ENCODE measurements at regions not wholly inside any gene's neighbourhood (a gene's known extent, or its start where the extent isn't known, plus 50 kb on each side); places are given as distances from the start of the nearest gene placed in this dataset.

DNA sequence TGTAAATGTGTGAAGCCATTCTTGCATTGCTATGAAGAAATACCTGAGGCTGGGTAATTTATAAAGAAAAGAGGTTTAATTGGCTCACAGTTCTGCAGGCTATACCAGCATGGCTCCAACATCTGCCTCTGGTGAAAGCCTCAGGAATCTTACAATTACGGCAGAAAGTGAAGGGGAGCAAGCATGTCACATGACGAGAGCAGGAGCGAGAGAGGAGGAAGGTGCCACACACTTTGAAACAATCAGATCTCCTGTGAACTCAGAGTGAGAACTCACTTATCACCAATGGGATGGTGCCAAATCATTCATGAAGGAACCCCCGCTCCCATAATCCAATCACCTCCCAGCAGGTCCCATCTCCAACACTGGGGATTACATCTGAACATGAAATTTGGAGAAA, 213.6 kb upstream of the TSC22D2 start (continued):
- TF ChIP-seq, protein P1, sequence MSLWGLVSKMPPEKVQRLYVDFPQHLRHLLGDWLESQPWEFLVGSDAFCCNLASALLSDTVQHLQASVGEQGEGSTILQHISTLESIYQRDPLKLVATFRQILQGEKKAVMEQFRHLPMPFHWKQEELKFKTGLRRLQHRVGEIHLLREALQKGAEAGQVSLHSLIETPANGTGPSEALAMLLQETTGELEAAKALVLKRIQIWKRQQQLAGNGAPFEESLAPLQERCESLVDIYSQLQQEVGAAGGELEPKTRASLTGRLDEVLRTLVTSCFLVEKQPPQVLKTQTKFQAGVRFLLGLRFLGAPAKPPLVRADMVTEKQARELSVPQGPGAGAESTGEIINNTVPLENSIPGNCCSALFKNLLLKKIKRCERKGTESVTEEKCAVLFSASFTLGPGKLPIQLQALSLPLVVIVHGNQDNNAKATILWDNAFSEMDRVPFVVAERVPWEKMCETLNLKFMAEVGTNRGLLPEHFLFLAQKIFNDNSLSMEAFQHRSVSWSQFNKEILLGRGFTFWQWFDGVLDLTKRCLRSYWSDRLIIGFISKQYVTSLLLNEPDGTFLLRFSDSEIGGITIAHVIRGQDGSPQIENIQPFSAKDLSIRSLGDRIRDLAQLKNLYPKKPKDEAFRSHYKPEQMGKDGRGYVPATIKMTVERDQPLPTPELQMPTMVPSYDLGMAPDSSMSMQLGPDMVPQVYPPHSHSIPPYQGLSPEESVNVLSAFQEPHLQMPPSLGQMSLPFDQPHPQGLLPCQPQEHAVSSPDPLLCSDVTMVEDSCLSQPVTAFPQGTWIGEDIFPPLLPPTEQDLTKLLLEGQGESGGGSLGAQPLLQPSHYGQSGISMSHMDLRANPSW (CRISPR knock-in tag; conservative IDR thresholded peaks at IDR 0.05; ENCODE audit: low read depth): no peak
- TF ChIP-seq, protein P2, sequence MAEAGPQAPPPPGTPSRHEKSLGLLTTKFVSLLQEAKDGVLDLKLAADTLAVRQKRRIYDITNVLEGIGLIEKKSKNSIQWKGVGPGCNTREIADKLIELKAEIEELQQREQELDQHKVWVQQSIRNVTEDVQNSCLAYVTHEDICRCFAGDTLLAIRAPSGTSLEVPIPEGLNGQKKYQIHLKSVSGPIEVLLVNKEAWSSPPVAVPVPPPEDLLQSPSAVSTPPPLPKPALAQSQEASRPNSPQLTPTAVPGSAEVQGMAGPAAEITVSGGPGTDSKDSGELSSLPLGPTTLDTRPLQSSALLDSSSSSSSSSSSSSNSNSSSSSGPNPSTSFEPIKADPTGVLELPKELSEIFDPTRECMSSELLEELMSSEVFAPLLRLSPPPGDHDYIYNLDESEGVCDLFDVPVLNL (CRISPR knock-in tag; IDR thresholded peaks at IDR 0.05; ENCODE audit: borderline replicate concordance, low read depth): no peak
- TF ChIP-seq ATF1 (CRISPR knock-in tag; IDR thresholded peaks at IDR 0.05) (no peak), CREB1 (CRISPR knock-in tag; IDR thresholded peaks at IDR 0.05) (no peak)

DNA sequence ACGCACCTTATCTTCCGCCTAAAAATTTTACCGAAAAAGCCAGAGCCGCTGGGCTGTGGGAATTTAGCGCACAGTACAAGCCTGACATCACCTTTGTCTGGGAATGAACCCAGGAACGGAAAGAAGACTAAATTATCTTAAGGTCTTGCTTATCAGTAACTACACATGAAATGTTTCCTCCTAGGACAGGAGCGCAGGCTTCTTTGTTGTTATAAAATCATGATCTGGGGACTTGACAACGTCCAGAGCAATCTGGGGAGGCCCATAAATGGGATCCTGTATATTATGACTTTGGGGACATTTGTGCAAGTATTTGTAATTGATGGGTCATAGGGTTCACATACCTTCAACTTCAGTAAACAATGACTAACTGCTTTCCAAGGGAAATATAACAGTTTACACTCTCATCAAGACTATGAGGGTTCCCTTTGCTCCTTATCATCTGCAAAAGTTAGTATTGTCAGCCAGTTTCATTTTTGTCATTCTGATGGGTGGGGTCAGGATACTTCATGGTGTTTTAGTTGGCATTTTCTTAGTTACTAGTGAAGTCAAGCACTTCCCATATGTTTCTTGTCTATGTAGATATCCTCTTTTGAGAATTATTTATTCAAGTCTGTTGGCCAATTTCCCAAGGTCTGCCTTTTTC, 213.9 kb upstream of the PFN2 start:
- DNase-seq (ENCODE audit: low spot score): no peak
- ChIA-PET CTCF (interaction anchor here (0.6 to 2.1 kb wide), 52 partner anchors 10 to 419 kb away, joined by 3 to 38 read pairs (median 4); partner anchors contain the start of genes PFN2 and TSC22D2), POLR2A (interaction anchor here (0.8 to 1.1 kb wide), 3 partner anchors 54 to 220 kb away, joined by 3 read pairs; partner anchors contain the start of gene PFN2)
- Mint-ChIP-seq H3K9me3 (peaks cover 27% of the 10 kb centered on the region), H3K27me3 (ENCODE audit: low read depth) (no peaks in the 10 kb centered on the region), H3K27ac (no peak overlapping the region), H3K36me3 (peaks cover 14% of the 10 kb centered on the region), H3K4me3 (no peak overlapping the region), H3K4me1 (peaks cover 3% of the 10 kb centered on the region)
- no peak for ATAC-seq
- no peak for TF ChIP-seq CREB1 (CRISPR knock-in tag; IDR thresholded peaks at IDR 0.05)
- TF ChIP-seq, protein P3, sequence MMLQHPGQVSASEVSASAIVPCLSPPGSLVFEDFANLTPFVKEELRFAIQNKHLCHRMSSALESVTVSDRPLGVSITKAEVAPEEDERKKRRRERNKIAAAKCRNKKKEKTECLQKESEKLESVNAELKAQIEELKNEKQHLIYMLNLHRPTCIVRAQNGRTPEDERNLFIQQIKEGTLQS (CRISPR knock-in tag; conservative IDR thresholded peaks at IDR 0.05): no peak
- TF ChIP-seq, protein P4, sequence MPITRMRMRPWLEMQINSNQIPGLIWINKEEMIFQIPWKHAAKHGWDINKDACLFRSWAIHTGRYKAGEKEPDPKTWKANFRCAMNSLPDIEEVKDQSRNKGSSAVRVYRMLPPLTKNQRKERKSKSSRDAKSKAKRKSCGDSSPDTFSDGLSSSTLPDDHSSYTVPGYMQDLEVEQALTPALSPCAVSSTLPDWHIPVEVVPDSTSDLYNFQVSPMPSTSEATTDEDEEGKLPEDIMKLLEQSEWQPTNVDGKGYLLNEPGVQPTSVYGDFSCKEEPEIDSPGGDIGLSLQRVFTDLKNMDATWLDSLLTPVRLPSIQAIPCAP (CRISPR knock-in tag; IDR thresholded peaks at IDR 0.05): no peak
- TF ChIP-seq ZNF423 (CRISPR knock-in tag; IDR thresholded peaks at IDR 0.05): no peak
- TF ChIP-seq KAT7 (CRISPR knock-in tag; IDR thresholded peaks at IDR 0.05; ENCODE audit: borderline replicate concordance): no peak
- TF ChIP-seq, protein P5, sequence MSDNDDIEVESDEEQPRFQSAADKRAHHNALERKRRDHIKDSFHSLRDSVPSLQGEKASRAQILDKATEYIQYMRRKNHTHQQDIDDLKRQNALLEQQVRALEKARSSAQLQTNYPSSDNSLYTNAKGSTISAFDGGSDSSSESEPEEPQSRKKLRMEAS (CRISPR knock-in tag; IDR thresholded peaks at IDR 0.05): no peak
- TF ChIP-seq, protein P6, sequence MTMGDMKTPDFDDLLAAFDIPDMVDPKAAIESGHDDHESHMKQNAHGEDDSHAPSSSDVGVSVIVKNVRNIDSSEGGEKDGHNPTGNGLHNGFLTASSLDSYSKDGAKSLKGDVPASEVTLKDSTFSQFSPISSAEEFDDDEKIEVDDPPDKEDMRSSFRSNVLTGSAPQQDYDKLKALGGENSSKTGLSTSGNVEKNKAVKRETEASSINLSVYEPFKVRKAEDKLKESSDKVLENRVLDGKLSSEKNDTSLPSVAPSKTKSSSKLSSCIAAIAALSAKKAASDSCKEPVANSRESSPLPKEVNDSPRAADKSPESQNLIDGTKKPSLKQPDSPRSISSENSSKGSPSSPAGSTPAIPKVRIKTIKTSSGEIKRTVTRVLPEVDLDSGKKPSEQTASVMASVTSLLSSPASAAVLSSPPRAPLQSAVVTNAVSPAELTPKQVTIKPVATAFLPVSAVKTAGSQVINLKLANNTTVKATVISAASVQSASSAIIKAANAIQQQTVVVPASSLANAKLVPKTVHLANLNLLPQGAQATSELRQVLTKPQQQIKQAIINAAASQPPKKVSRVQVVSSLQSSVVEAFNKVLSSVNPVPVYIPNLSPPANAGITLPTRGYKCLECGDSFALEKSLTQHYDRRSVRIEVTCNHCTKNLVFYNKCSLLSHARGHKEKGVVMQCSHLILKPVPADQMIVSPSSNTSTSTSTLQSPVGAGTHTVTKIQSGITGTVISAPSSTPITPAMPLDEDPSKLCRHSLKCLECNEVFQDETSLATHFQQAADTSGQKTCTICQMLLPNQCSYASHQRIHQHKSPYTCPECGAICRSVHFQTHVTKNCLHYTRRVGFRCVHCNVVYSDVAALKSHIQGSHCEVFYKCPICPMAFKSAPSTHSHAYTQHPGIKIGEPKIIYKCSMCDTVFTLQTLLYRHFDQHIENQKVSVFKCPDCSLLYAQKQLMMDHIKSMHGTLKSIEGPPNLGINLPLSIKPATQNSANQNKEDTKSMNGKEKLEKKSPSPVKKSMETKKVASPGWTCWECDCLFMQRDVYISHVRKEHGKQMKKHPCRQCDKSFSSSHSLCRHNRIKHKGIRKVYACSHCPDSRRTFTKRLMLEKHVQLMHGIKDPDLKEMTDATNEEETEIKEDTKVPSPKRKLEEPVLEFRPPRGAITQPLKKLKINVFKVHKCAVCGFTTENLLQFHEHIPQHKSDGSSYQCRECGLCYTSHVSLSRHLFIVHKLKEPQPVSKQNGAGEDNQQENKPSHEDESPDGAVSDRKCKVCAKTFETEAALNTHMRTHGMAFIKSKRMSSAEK (CRISPR knock-in tag; IDR thresholded peaks at IDR 0.05; ENCODE audit: borderline replicate concordance): no peak
- TF ChIP-seq JAZF1 (CRISPR knock-in tag; IDR thresholded peaks at IDR 0.05): no peak
- TF ChIP-seq GABPB1 (CRISPR knock-in tag; IDR thresholded peaks at IDR 0.05): no peak
- TF ChIP-seq SMAD3 (CRISPR knock-in tag; IDR thresholded peaks at IDR 0.05; ENCODE audit: borderline replicate concordance): no peak
- TF ChIP-seq, protein P7, sequence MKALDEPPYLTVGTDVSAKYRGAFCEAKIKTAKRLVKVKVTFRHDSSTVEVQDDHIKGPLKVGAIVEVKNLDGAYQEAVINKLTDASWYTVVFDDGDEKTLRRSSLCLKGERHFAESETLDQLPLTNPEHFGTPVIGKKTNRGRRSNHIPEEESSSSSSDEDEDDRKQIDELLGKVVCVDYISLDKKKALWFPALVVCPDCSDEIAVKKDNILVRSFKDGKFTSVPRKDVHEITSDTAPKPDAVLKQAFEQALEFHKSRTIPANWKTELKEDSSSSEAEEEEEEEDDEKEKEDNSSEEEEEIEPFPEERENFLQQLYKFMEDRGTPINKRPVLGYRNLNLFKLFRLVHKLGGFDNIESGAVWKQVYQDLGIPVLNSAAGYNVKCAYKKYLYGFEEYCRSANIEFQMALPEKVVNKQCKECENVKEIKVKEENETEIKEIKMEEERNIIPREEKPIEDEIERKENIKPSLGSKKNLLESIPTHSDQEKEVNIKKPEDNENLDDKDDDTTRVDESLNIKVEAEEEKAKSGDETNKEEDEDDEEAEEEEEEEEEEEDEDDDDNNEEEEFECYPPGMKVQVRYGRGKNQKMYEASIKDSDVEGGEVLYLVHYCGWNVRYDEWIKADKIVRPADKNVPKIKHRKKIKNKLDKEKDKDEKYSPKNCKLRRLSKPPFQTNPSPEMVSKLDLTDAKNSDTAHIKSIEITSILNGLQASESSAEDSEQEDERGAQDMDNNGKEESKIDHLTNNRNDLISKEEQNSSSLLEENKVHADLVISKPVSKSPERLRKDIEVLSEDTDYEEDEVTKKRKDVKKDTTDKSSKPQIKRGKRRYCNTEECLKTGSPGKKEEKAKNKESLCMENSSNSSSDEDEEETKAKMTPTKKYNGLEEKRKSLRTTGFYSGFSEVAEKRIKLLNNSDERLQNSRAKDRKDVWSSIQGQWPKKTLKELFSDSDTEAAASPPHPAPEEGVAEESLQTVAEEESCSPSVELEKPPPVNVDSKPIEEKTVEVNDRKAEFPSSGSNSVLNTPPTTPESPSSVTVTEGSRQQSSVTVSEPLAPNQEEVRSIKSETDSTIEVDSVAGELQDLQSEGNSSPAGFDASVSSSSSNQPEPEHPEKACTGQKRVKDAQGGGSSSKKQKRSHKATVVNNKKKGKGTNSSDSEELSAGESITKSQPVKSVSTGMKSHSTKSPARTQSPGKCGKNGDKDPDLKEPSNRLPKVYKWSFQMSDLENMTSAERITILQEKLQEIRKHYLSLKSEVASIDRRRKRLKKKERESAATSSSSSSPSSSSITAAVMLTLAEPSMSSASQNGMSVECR (CRISPR knock-in tag; IDR thresholded peaks at IDR 0.05; ENCODE audit: borderline replicate concordance): no peak
- TF ChIP-seq, protein P8, sequence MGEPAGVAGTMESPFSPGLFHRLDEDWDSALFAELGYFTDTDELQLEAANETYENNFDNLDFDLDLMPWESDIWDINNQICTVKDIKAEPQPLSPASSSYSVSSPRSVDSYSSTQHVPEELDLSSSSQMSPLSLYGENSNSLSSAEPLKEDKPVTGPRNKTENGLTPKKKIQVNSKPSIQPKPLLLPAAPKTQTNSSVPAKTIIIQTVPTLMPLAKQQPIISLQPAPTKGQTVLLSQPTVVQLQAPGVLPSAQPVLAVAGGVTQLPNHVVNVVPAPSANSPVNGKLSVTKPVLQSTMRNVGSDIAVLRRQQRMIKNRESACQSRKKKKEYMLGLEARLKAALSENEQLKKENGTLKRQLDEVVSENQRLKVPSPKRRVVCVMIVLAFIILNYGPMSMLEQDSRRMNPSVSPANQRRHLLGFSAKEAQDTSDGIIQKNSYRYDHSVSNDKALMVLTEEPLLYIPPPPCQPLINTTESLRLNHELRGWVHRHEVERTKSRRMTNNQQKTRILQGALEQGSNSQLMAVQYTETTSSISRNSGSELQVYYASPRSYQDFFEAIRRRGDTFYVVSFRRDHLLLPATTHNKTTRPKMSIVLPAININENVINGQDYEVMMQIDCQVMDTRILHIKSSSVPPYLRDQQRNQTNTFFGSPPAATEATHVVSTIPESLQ (CRISPR knock-in tag; IDR thresholded peaks at IDR 0.05): no peak
- TF ChIP-seq NFATC4 (CRISPR knock-in tag; IDR thresholded peaks at IDR 0.05): no peak
